PFSK-1 (cell line): ENCODE measurements at regions not wholly inside any gene's neighbourhood (a gene's known extent, or its start where the extent isn't known, plus 50 kb on each side); places are given as distances from the start of the nearest gene placed in this dataset.

Experiments
- FOXP2 ChIP-seq: optimal IDR thresholded peaks from 2 replicates; pipeline ENCODE3; 2011; ENCODE audit warnings: borderline replicate concordance, control low read depth, inconsistent platforms; ENCODE audit not compliant: insufficient read depth; ENCODE audit errors: extremely low read length, extremely low read depth
- POLR2AphosphoS5 ChIP-seq: IDR thresholded peaks from 2 replicates; pipeline ENCODE4 v1.6.1; 2012; ENCODE audit warnings: low read depth, mild to moderate bottlenecking, control low read depth, low read length, moderate library complexity
- SIN3A ChIP-seq: IDR thresholded peaks from 2 replicates; pipeline ENCODE4 v1.6.1; 2012; ENCODE audit warnings: mild to moderate bottlenecking, low read length, moderate library complexity, borderline replicate concordance; ENCODE audit not compliant: insufficient read depth
- TAF1 ChIP-seq: IDR thresholded peaks from 2 replicates; pipeline ENCODE4 v1.6.1; 2012; ENCODE audit warnings: low read length, control low read depth, borderline replicate concordance; ENCODE audit not compliant: insufficient read depth
- TF ChIP-seq, protein P1 (sequence below), 2 experiments: IDR thresholded peaks; 2 replicates each; pipeline versions ENCODE4 v1.6.1 to v1.8.0; 2011 to 2012; ENCODE audit warnings: low read depth in 2 of 2, low read length in 2 of 2, control low read depth in 1 of 2, inconsistent platforms in 1 of 2, mild to moderate bottlenecking in 1 of 2, moderate library complexity in 1 of 2; ENCODE audit not compliant: insufficient read depth in 1 of 2

DNA sequence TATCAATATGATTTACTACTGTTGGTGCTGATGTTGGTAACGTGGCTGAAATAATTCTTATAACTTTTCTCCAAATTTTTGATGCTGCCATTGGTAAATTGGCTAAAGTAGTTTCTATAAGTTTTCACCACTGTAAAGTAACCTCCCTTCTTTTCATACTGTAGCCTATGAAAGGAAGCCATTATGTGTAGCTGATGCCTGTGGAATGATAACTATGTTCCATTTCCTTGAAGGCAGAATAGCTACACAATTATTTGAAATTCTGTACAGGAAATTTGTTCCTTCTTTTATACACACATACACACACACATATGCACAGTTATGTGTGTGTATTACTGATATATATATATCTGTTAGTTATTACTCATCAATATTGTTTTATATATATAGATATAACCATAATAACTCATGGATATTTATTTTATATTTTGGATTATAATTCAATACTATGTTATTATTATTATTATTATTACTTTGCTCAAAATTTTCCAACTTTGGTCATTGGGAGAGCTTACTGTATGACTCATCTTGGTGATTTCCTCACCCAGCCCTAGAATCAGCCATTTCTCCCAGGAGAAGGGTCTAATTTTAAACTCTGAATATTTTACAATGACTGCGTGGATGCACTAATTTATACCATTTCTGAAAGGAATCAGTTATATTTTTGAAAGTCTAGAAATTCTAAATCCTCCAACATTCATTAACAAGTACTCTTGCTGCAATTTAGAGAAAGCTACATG is 1677.7 kb downstream of the SUCLG1 start:
- TF ChIP-seq POLR2AphosphoS5 = no peak
- TF ChIP-seq FOXP2 = no peak
- TF ChIP-seq, protein P1, sequence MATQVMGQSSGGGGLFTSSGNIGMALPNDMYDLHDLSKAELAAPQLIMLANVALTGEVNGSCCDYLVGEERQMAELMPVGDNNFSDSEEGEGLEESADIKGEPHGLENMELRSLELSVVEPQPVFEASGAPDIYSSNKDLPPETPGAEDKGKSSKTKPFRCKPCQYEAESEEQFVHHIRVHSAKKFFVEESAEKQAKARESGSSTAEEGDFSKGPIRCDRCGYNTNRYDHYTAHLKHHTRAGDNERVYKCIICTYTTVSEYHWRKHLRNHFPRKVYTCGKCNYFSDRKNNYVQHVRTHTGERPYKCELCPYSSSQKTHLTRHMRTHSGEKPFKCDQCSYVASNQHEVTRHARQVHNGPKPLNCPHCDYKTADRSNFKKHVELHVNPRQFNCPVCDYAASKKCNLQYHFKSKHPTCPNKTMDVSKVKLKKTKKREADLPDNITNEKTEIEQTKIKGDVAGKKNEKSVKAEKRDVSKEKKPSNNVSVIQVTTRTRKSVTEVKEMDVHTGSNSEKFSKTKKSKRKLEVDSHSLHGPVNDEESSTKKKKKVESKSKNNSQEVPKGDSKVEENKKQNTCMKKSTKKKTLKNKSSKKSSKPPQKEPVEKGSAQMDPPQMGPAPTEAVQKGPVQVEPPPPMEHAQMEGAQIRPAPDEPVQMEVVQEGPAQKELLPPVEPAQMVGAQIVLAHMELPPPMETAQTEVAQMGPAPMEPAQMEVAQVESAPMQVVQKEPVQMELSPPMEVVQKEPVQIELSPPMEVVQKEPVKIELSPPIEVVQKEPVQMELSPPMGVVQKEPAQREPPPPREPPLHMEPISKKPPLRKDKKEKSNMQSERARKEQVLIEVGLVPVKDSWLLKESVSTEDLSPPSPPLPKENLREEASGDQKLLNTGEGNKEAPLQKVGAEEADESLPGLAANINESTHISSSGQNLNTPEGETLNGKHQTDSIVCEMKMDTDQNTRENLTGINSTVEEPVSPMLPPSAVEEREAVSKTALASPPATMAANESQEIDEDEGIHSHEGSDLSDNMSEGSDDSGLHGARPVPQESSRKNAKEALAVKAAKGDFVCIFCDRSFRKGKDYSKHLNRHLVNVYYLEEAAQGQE (IDR thresholded peaks at IDR 0.05; ENCODE audit: insufficient read depth in 1 of 2, low read depth in 2 of 2, low read length in 2 of 2) = no peak
- no peak for TF ChIP-seq SIN3A
- TF ChIP-seq TAF1 = no peak

DNA sequence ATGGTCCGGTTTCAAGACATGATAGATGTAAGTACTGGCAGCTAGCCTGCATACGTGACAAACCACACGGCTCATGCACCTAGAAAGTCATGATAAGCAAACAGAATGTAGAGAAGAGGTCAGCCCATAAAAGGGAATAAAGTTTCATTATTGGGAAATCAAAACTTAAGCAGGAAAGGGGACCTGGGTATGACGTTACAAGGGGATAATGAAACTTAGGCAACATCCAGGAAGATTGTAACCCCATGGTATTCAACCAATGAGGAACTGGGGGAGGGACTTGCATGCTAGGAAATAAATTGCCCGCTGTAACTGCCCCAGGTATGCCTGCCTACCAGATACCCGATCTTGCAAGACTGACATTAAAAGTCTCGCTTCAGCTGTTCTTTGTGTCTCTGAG is 1679.0 kb downstream of the SUCLG1 start:
- no peak for TF ChIP-seq FOXP2
- TF ChIP-seq SIN3A = no peak
- TF ChIP-seq, protein P1 (IDR thresholded peaks at IDR 0.05; ENCODE audit: insufficient read depth in 1 of 2, low read depth in 2 of 2, low read length in 2 of 2) = no peak
- no peak for TF ChIP-seq TAF1
- TF ChIP-seq POLR2AphosphoS5 = no peak

DNA sequence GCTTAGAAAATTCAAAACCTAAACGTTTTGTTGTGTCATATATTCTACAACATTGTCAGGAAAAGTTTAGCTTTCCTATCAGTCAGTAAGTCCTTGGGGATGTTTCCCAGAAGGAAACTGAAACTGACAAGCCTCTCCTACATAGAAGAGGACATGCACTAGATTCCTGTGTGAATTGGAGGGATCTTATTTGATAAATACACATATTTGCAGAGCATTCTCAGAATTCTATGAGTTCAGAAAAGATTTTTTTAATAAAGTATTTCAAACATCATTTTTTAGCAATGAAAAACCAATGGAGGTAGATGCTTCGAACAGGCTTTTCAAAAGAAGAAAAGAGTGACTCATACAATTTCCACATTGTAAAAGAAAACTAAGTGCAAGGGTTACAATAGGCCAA is 1706.7 kb downstream of the SUCLG1 start:
- TF ChIP-seq FOXP2 (no peak), TAF1 (no peak), SIN3A (no peak), POLR2AphosphoS5 (no peak)
- TF ChIP-seq, protein P1 (IDR thresholded peaks at IDR 0.05; ENCODE audit: insufficient read depth in 1 of 2, low read depth in 2 of 2, low read length in 2 of 2) = no peak

DNA sequence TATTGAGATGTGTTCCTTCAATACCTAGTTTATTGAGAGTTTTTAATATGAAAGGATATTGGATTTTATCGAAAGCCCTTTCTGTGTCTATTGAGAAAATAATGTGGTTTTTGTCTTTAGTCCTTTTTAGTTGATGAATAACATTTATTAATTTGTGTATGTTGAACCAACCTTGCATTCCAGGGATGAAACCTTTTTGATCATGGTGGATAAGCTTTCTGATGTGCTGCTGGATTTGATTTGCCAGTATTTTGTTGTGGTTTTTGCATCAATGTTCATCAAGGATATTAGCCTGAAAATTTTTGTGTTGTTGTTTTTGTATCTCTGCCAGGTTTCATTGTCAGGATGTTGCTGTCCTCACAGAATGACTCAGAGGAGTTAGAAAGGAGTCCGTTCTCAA is 1710.4 kb downstream of the SUCLG1 start:
- TF ChIP-seq, protein P1 (IDR thresholded peaks at IDR 0.05; ENCODE audit: insufficient read depth in 1 of 2, low read depth in 2 of 2, low read length in 2 of 2) = no peak
- no peak for TF ChIP-seq FOXP2
- no peak for TF ChIP-seq TAF1
- TF ChIP-seq POLR2AphosphoS5 = no peak
- no peak for TF ChIP-seq SIN3A
